GM23248 (cell line): ENCODE measurements at regions not wholly inside any gene's neighbourhood (a gene's known extent, or its start where the extent isn't known, plus 50 kb on each side); places are given as distances from the start of the nearest gene placed in this dataset.

Experiments used
- DNase-seq: peaks from one replicate; pipeline ENCODE4 v3.0.0-alpha.2; 2015
- H2AFZ ChIP-seq: fragments of 200-600 bp; sonication (generic); 2 replicates; pipeline ENCODE4 v1.6.1; 2016; ENCODE audit warnings: antibody characterized with exemption
- H3F3A ChIP-seq: fragments of 200-600 bp; sonication (generic); 2 replicates; pipeline ENCODE4 v1.6.1; 2016; ENCODE audit warnings: mild to moderate bottlenecking, antibody characterized with exemption, mixed run types; ENCODE audit not compliant: insufficient read depth
- H3K27ac ChIP-seq: fragments of 200-600 bp; sonication (generic); 2 replicates; pipeline ENCODE4 v1.5.1; 2016; ENCODE audit warnings: mild to moderate bottlenecking
- H3K27me3 ChIP-seq: fragments of 200-600 bp; sonication (generic); replicated peaks from 2 replicates; pipeline ENCODE4 v1.6.1; 2016; ENCODE audit warnings: mild to moderate bottlenecking; ENCODE audit not compliant: insufficient read depth
- H3K36me3 ChIP-seq: fragments of 200-600 bp; sonication (generic); 2 replicates; pipeline ENCODE4 v1.6.1; 2016; ENCODE audit warnings: low read depth, mild to moderate bottlenecking
- H3K4me1 ChIP-seq: fragments of 200-600 bp; sonication (generic); 2 replicates; pipeline ENCODE4 v1.6.1; 2016; ENCODE audit warnings: mild to moderate bottlenecking; ENCODE audit not compliant: insufficient read depth
- H3K4me2 ChIP-seq: fragments of 200-600 bp; sonication (generic); one replicate; pipeline ENCODE4 v1.6.1; 2016; ENCODE audit warnings: mild to moderate bottlenecking; ENCODE audit not compliant: unreplicated experiment
- H3K4me3 ChIP-seq: fragments of 200-600 bp; sonication (generic); 2 replicates; pipeline ENCODE4 v1.5.1; 2016; ENCODE audit warnings: mild to moderate bottlenecking
- H3K79me2 ChIP-seq: fragments of 200-600 bp; sonication (generic); 2 replicates; pipeline ENCODE4 v1.6.1; 2016; ENCODE audit warnings: mild to moderate bottlenecking; ENCODE audit not compliant: insufficient read depth
- H3K9ac ChIP-seq: fragments of 200-600 bp; sonication (generic); 2 replicates; pipeline ENCODE4 v1.6.1; 2016; ENCODE audit warnings: mild to moderate bottlenecking
- H3K9me2 ChIP-seq: fragments of 200-600 bp; sonication (generic); 2 replicates; pipeline ENCODE4 v1.6.1; 2016; ENCODE audit warnings: mixed run types, mild to moderate bottlenecking, moderate library complexity; ENCODE audit not compliant: insufficient read depth
- H3K9me3 ChIP-seq: fragments of 200-600 bp; sonication (generic); one replicate; pipeline ENCODE4 v1.6.1; 2017; ENCODE audit warnings: low read depth
- H4K20me1 ChIP-seq: fragments of 200-600 bp; sonication (generic); 2 replicates; pipeline ENCODE4 v1.6.0; 2016; ENCODE audit not compliant: insufficient read depth
- EZH2 ChIP-seq: fragments of 200-600 bp; sonication (generic); IDR thresholded peaks from 2 replicates; pipeline ENCODE4 v1.6.1; 2018; ENCODE audit warnings: antibody characterized with exemption, mild to moderate bottlenecking; ENCODE audit not compliant: insufficient read depth, poor library complexity, severe bottlenecking
- EZH2phosphoT487 ChIP-seq: fragments of 200-600 bp; sonication (generic); IDR thresholded peaks from 2 replicates; pipeline ENCODE4 v1.6.1; 2018; ENCODE audit warnings: antibody characterized with exemption, moderate library complexity, mild to moderate bottlenecking, low read depth; ENCODE audit not compliant: insufficient read depth
- WGBS, 2 experiments: methylation state at CpG; one replicate each; pipeline ENCODE4 v1.1.6; 2015 to 2017; ENCODE audit warnings: low lambda C conversion rate in 2 of 2, low coverage in 1 of 2; ENCODE audit errors: missing lambda C conversion rate in 2 of 2; 5-methylcytosine and 5-hydroxymethylcytosine counted together
- in situ Hi-C: fragments of 300-500 bp; cut with MboI; formaldehyde crosslinking; loops from 2 replicates; pipeline ENCODE4 v1.15.0; 2020

GRCh38 chr12:83805156-83805772, 1107.3 kb downstream of the SLC6A15 start:
- 60 to 66% methylated on average over 4 of the region's 4 CpGs for WGBS, 2 experiments
- no peak overlapping the region for H3K27ac ChIP-seq
- in situ Hi-C loops = loop anchor here (25.0 kb wide), 1 partner anchor 1032 kb away; no protein-coding TSS in a partner anchor
- no peaks in the 10 kb centered on the region for H4K20me1 ChIP-seq
- no peak for TF ChIP-seq EZH2phosphoT487
- no peak for TF ChIP-seq EZH2
- no peak for DNase-seq
- no peak overlapping the region for H3K9ac ChIP-seq
- H3K27me3 ChIP-seq = no peaks in the 10 kb centered on the region
- no peak overlapping the region for H3K4me2 ChIP-seq
- H3K4me1 ChIP-seq = no peaks in the 10 kb centered on the region
- H3K36me3 ChIP-seq = no peaks in the 10 kb centered on the region
- H3K9me3 ChIP-seq = no peaks in the 10 kb centered on the region
- no peaks in the 10 kb centered on the region for H3K9me2 ChIP-seq
- no peaks in the 10 kb centered on the region for H3F3A ChIP-seq
- H3K4me3 ChIP-seq = no peak overlapping the region
- no peak overlapping the region for H2AFZ ChIP-seq
- no peaks in the 10 kb centered on the region for H3K79me2 ChIP-seq

DNA sequence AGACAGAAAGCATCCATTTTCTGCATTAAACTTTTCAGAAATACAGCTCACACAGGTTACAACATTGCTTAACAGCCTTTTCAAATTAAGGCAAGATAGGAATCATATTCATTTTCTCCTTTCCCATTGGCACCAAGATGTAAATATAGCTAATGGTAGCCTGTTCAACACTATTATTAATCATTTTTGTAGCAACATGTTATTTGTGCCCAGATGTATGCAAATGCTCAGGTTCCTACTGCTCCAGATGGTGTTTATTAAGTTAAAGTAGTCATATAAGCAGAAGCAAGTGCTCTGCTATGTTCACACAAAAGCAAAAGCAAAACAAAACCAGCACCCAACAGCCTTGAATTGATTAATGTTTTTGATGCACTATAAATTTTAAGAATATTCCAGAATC, 1110.6 kb downstream of the SLC6A15 start:
- in situ Hi-C loops = loop anchor here (25.0 kb wide), 1 partner anchor 1035 kb away; no protein-coding TSS in a partner anchor
- no peak overlapping the region for H3K27ac ChIP-seq

DNA sequence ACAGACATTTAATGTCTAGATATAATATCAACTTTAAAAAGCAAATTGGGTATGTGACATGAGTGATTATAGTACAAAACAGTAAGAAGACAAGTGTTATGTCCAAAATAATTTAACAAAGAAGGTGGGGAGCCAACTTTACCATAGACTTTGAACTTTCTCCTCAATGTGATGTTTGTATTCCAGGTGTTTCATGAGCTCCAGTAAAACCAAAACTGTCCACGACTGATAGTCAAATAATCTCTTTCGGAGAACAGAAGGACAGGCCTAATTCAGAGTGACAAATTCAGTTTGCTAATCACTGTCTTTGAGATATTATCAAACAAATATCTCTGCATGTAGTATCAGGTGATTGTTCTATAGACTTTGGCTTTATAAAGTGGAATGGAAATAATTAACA, 1112.6 kb downstream of the SLC6A15 start:
- TF ChIP-seq EZH2 (no peak), EZH2phosphoT487 (no peak)
- no peak overlapping the region for H3K27ac ChIP-seq
- H3K9me2 ChIP-seq = no peaks in the 10 kb centered on the region
- H4K20me1 ChIP-seq = no peaks in the 10 kb centered on the region
- in situ Hi-C loops = loop anchor here (25.0 kb wide), 1 partner anchor 1037 kb away; no protein-coding TSS in a partner anchor
- no peak overlapping the region for H3K4me2 ChIP-seq
- no peaks in the 10 kb centered on the region for H3K36me3 ChIP-seq
- no peaks in the 10 kb centered on the region for H3F3A ChIP-seq
- H3K4me1 ChIP-seq = no peaks in the 10 kb centered on the region
- 83 to 86% methylated on average over 2 of the region's 2 CpGs for WGBS, 2 experiments
- H2AFZ ChIP-seq = no peak overlapping the region
- H3K9me3 ChIP-seq = no peaks in the 10 kb centered on the region
- H3K79me2 ChIP-seq = no peaks in the 10 kb centered on the region
- DNase-seq = no peak
- H3K9ac ChIP-seq = no peak overlapping the region
- no peaks in the 10 kb centered on the region for H3K27me3 ChIP-seq
- H3K4me3 ChIP-seq = no peak overlapping the region

More for the DNA sequence above, 1110.6 kb downstream of the SLC6A15 start:
- Histone ChIP-seq H4K20me1 (no peaks in the 10 kb centered on the region), H3K9ac (no peak overlapping the region), H3K9me3 (no peaks in the 10 kb centered on the region), H3F3A (no peaks in the 10 kb centered on the region), H3K4me3 (no peak overlapping the region), H3K4me1 (no peaks in the 10 kb centered on the region), H2AFZ (no peak overlapping the region), H3K27me3 (no peaks in the 10 kb centered on the region), H3K9me2 (no peaks in the 10 kb centered on the region), H3K36me3 (no peaks in the 10 kb centered on the region), H3K4me2 (no peak overlapping the region), H3K79me2 (no peaks in the 10 kb centered on the region)
- no peak for TF ChIP-seq EZH2
- no peak for TF ChIP-seq EZH2phosphoT487
- no peak for DNase-seq

- Histone ChIP-seq H3K27ac (no peak overlapping the region), H3K36me3 (no peaks in the 10 kb centered on the region), H3K9ac (no peak overlapping the region), H3K4me2 (no peak overlapping the region), H4K20me1 (no peaks in the 10 kb centered on the region), H3F3A (no peaks in the 10 kb centered on the region), H3K79me2 (no peaks in the 10 kb centered on the region), H3K4me3 (no peak overlapping the region), H3K27me3 (no peaks in the 10 kb centered on the region), H3K4me1 (no peaks in the 10 kb centered on the region), H3K9me2 (no peaks in the 10 kb centered on the region), H2AFZ (peak overlapping the region; percentile 28), H3K9me3 (no peaks in the 10 kb centered on the region)
- TF ChIP-seq EZH2phosphoT487 = no peak
- TF ChIP-seq EZH2 = no peak
- in situ Hi-C loops = no loop called here
- peak; percentile 1 for DNase-seq
- WGBS, 2 experiments = 28 to 32% methylated on average over 3 of the region's 3 CpGs
Measured at GRCh38 chr12:83796531-83796930, 1109.8 kb downstream of the TMTC2 start.

- H3K4me2 ChIP-seq = no peak overlapping the region
- H3K27me3 ChIP-seq = no peaks in the 10 kb centered on the region
- no peaks in the 10 kb centered on the region for H3K9me2 ChIP-seq
- TF ChIP-seq EZH2phosphoT487 (no peak), EZH2 (no peak)
- DNase-seq = peak; percentile 7
- H3K4me3 ChIP-seq = no peak overlapping the region
- no peak overlapping the region for H3K9ac ChIP-seq
- no peaks in the 10 kb centered on the region for H3F3A ChIP-seq
- H3K9me3 ChIP-seq = no peaks in the 10 kb centered on the region
- in situ Hi-C loops = no loop called here
- H3K79me2 ChIP-seq = no peaks in the 10 kb centered on the region
- no peak overlapping the region for H3K27ac ChIP-seq
- no peaks in the 10 kb centered on the region for H3K4me1 ChIP-seq
- no peak overlapping the region for H2AFZ ChIP-seq
- H3K36me3 ChIP-seq = no peaks in the 10 kb centered on the region
- H4K20me1 ChIP-seq = no peaks in the 10 kb centered on the region
Measured at GRCh38 chr12:83793616-83794015, 1106.9 kb downstream of the TMTC2 start.
